PC-9 (cell line): ENCODE measurements at regions not wholly inside any gene's neighbourhood (a gene's known extent, or its start where the extent isn't known, plus 50 kb on each side); places are given as distances from the start of the nearest gene placed in this dataset.

ENCODE experiments used
- BruUV-seq: library from RNA; stranded (reverse); fragments of 400-500 nt; replicated peaks from 2 replicates; lab custom pipeline; 2021; lab: Mats Ljungman, UMichigan
- CTCF ChIA-PET: fragments of 300-600 bp; sonication (Branson Sonifier 250); formaldehyde crosslinking; loops from one replicate; lab custom pipeline; 2022; ENCODE audit warnings: antibody characterized with exemption; lab: Charles Lee
- POLR2A ChIA-PET: fragments of 300-600 bp; sonication (Branson Sonifier 250); formaldehyde crosslinking; loops from one replicate; lab custom pipeline; 2022; ENCODE audit warnings: antibody characterized with exemption; ENCODE audit not compliant: unreplicated experiment; lab: Charles Lee
- DNase-seq, 2 experiments: peaks; one replicate each; pipeline versions ENCODE4 v3.0.0 to v3.0.0-alpha.2; 2015 to 2022; ENCODE audit warnings: mixed read lengths in 1 of 2
- H2AFZ ChIP-seq: fragments of 200-600 bp; sonication (generic); 2 replicates; pipeline ENCODE4 v1.8.1; 2017; ENCODE audit warnings: antibody characterized with exemption
- H3F3A ChIP-seq: fragments of 200-600 bp; sonication (generic); 2 replicates; pipeline ENCODE4 v1.8.1; 2017; ENCODE audit warnings: antibody characterized with exemption, mild to moderate bottlenecking, low read depth; ENCODE audit not compliant: insufficient read depth
- H3K27ac ChIP-seq: fragments of 200-600 bp; sonication (generic); 2 replicates; pipeline ENCODE4 v1.6.1; 2016; ENCODE audit warnings: mixed run types
- H3K27me3 ChIP-seq: fragments of 200-600 bp; sonication (generic); 2 replicates; pipeline ENCODE4 v1.6.1; 2016; ENCODE audit warnings: low read depth, mixed run types; ENCODE audit not compliant: insufficient read depth
- H3K36me3 ChIP-seq: fragments of 200-600 bp; sonication (generic); 2 replicates; pipeline ENCODE4 v1.6.1; 2016; ENCODE audit warnings: low read depth, mixed run types
- H3K4me1 ChIP-seq: fragments of 200-600 bp; sonication (generic); replicated peaks from 2 replicates; pipeline ENCODE4 v1.6.1; 2016; ENCODE audit warnings: mixed run types; ENCODE audit not compliant: insufficient read depth
- H3K4me2 ChIP-seq: fragments of 200-600 bp; sonication (generic); 2 replicates; pipeline ENCODE4 v1.6.1; 2017; ENCODE audit warnings: mixed run types
- H3K4me3 ChIP-seq: fragments of 200-600 bp; sonication (generic); 2 replicates; pipeline ENCODE4 v1.6.1; 2016; ENCODE audit warnings: mixed run types
- H3K79me2 ChIP-seq: fragments of 200-600 bp; sonication (generic); 2 replicates; pipeline ENCODE4 v1.6.1; 2017; ENCODE audit warnings: low read depth, mixed run types
- H3K9me2 ChIP-seq: fragments of 200-600 bp; sonication (generic); 2 replicates; pipeline ENCODE4 v1.8.1; 2017; ENCODE audit warnings: mild to moderate bottlenecking; ENCODE audit not compliant: insufficient read depth
- H3K9me3 ChIP-seq: fragments of 200-600 bp; sonication (generic); 2 replicates; pipeline ENCODE4 v1.8.1; 2016; ENCODE audit warnings: low read depth; ENCODE audit not compliant: insufficient read depth
- H4K20me1 ChIP-seq: fragments of 200-600 bp; sonication (generic); 2 replicates; pipeline ENCODE4 v1.8.1; 2017; ENCODE audit not compliant: insufficient read depth
- EZH2 ChIP-seq: fragments of 200-600 bp; sonication (generic); IDR thresholded peaks from 2 replicates; pipeline ENCODE4 v1.8.0; 2017; ENCODE audit warnings: antibody characterized with exemption, low read depth
- intact Hi-C: fragments of 100-400 bp; cut with micrococcal nuclease; formaldehyde crosslinking; loops from one replicate; pipeline ENCODE4 v1.10.0; 2022; ENCODE audit not compliant: unreplicated experiment
- TF ChIP-seq, protein P1 (sequence below): fragments of 200-600 bp; sonication (generic); conservative IDR thresholded peaks from 2 replicates; pipeline ENCODE4 v1.6.1; 2017; ENCODE audit warnings: mixed run types, antibody characterized with exemption, mild to moderate bottlenecking, moderate library complexity

DNA sequence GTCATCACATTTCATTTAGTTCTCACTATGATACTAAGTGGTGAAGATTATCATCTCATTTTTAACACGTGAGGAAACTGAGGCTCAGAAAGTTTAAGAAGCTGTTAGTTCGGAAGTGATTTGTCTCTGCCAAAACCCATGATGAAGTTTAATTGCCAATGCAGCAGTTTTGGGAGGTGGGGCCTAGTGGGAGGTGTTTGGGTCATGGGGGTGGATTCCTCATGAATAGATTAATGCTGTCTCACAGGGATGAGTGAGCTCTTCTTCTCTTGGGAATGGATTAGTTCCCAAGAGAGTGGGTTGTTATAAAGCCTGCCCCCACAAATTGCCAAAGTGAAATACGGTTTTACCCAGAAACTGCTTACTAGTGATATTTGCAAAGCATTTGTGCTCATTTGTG is 91.5 kb upstream of the IGF1 start:
- H3K4me1 ChIP-seq: peaks cover 24% of the 10 kb centered on the region
- no peaks in the 10 kb centered on the region for H3K9me3 ChIP-seq
- intact Hi-C loops: no loop called here
- no peak overlapping the region for H3K27ac ChIP-seq
- H3K79me2 ChIP-seq: no peaks in the 10 kb centered on the region
- POLR2A ChIA-PET: no interaction called here
- H3K27me3 ChIP-seq: no peaks in the 10 kb centered on the region
- no peak for DNase-seq
- BruUV-seq: no TSS peak
- CTCF ChIA-PET: no interaction called here
- H3K36me3 ChIP-seq: no peaks in the 10 kb centered on the region
- TF ChIP-seq, protein P1, sequence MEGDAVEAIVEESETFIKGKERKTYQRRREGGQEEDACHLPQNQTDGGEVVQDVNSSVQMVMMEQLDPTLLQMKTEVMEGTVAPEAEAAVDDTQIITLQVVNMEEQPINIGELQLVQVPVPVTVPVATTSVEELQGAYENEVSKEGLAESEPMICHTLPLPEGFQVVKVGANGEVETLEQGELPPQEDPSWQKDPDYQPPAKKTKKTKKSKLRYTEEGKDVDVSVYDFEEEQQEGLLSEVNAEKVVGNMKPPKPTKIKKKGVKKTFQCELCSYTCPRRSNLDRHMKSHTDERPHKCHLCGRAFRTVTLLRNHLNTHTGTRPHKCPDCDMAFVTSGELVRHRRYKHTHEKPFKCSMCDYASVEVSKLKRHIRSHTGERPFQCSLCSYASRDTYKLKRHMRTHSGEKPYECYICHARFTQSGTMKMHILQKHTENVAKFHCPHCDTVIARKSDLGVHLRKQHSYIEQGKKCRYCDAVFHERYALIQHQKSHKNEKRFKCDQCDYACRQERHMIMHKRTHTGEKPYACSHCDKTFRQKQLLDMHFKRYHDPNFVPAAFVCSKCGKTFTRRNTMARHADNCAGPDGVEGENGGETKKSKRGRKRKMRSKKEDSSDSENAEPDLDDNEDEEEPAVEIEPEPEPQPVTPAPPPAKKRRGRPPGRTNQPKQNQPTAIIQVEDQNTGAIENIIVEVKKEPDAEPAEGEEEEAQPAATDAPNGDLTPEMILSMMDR: no peak
- no peak for TF ChIP-seq EZH2
- H3K4me2 ChIP-seq: no peak overlapping the region
- no peak overlapping the region for H2AFZ ChIP-seq
- H3K9me2 ChIP-seq: no peaks in the 10 kb centered on the region
- H3F3A ChIP-seq: peaks cover 21% of the 10 kb centered on the region
- no peaks in the 10 kb centered on the region for H4K20me1 ChIP-seq
- no peak overlapping the region for H3K4me3 ChIP-seq

GRCh38 chr12:102570256-102570655 is 89.9 kb upstream of the IGF1 start:
- BruUV-seq: no TSS peak
- no peaks in the 10 kb centered on the region for H3K9me2 ChIP-seq
- TF ChIP-seq, protein P1: no peak
- TF ChIP-seq EZH2: no peak
- H3K79me2 ChIP-seq: no peaks in the 10 kb centered on the region
- H3K4me1 ChIP-seq: peaks cover 41% of the 10 kb centered on the region
- no peak overlapping the region for H3K4me3 ChIP-seq
- H3K27me3 ChIP-seq: no peaks in the 10 kb centered on the region
- CTCF ChIA-PET: no interaction called here
- H4K20me1 ChIP-seq: no peaks in the 10 kb centered on the region
- H2AFZ ChIP-seq: no peak overlapping the region
- no peak for DNase-seq
- H3K27ac ChIP-seq: no peak overlapping the region
- no peak overlapping the region for H3K4me2 ChIP-seq
- POLR2A ChIA-PET: no interaction called here
- H3F3A ChIP-seq: peaks cover 34% of the 10 kb centered on the region
- H3K9me3 ChIP-seq: no peaks in the 10 kb centered on the region; the same call in 1 of the 2 replicates
- intact Hi-C loops: no loop called here
- peaks cover 4% of the 10 kb centered on the region; the same call in 1 of the 2 replicates for H3K36me3 ChIP-seq

- Histone ChIP-seq H3K27ac (0 out of 2 replicates have a peak overlapping the region, but pooled peaks have one; percentile 17), H3K9me2 (no peaks in the 10 kb centered on the region), H3K79me2 (no peaks in the 10 kb centered on the region), H2AFZ (no peak overlapping the region), H4K20me1 (no peaks in the 10 kb centered on the region), H3K36me3 (peaks cover 4% of the 10 kb centered on the region; the same call in 1 of the 2 replicates), H3K9me3 (no peaks in the 10 kb centered on the region; the same call in 1 of the 2 replicates), H3F3A (peaks cover 34% of the 10 kb centered on the region), H3K4me1 (peaks cover 45% of the 10 kb centered on the region), H3K4me2 (no peak overlapping the region), H3K4me3 (no peak overlapping the region), H3K27me3 (no peaks in the 10 kb centered on the region)
- CTCF ChIA-PET: no interaction called here
- POLR2A ChIA-PET: no interaction called here
- TF ChIP-seq, protein P1: no peak
- TF ChIP-seq EZH2: no peak
- no TSS peak for BruUV-seq
- intact Hi-C loops: loop anchor here (5.0 to 10.0 kb wide), 3 partner anchors 62 to 675 kb away; partner anchors contain the start of genes NUP37 and PARPBP
- no peak for DNase-seq
Observed at GRCh38 chr12:102569803-102570202, 89.4 kb upstream of the IGF1 start.
